ENCODE measurements at regions not wholly inside any gene's neighbourhood (a gene's known extent, or its start where the extent isn't known, plus 50 kb on each side); places are given as distances from the start of the nearest gene placed in this dataset.
A peak's percentile ranks its signal among the peaks of the same experiment; 100 is the strongest.

DNA sequence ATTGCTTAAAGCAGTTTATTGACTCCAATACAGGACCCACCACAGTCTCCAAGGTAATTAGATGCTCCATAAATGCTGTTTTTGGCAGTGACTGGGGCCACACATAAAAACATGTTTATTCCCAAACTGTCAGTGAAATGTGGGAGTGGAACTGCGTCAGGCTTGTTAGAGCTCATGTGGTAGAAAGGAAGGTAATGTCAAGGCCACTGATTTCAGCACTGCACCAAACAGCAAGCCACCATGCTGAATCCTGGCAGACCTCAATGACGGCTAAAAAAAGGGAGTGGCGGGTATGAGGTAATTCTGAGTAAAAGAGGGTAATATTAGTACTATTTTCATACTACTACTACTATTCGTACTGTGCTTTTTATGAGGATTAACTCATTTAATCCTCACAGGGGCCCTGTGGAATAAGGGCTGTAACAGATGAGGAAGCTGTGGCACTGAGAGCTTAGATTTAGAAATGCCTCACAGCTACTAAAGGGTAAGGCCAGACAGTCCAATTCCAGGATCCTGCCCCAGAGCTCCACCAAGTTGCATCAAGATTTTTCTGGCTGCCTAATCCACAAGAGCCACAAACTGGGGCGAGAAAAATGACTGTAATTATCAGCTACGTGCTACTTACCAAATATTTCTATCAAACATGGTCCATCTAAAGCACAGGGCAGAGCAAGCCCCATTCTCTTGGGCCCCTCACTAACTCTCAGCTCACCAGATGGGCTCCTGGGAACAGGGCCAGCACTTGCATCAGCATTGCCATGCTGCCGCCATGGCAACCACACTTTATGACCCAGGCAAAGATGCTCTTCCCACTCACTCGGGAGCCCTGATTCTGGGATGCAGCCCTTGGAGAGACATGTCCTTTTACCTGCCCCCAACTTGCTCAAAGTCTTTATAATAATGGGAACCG lies 83.6 kb upstream of the SPATA12 start:
- FAIRE-seq (no peak), ATAC-seq (peak in 1 of 4 donors; percentile 44)

DNA sequence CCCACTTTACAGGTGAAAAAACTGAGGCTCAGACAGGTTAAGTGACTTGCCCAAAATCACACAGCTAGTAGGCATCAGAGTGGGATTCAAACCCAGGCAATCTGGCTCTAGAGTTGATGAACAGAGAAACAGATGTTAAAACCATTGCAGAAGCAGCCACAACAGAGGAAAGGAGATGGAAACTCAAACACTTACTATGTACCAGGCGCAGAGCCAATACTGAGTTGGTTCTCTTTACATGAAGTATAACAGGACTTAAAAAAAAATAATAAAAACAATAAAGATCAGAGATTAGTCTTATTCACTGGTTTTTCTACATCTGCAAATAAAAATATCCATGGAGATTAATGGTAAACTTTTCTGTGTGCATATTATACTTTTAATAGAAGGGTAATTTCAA lies 84.9 kb upstream of the SPATA12 start:
- H3K27me3 ChIP-seq, result no peaks in the 10 kb centered on the region
- ATAC-seq, result no peak
- H3K4me3 ChIP-seq, result no peak overlapping the region
- no peaks in the 10 kb centered on the region for H3K36me3 ChIP-seq
- 96 to 97% methylated on average over 1 of the region's 1 CpG for WGBS, 2 donors
- intact Hi-C loops (cut with DNase I), result no loop called here
- TF ChIP-seq, protein P1, sequence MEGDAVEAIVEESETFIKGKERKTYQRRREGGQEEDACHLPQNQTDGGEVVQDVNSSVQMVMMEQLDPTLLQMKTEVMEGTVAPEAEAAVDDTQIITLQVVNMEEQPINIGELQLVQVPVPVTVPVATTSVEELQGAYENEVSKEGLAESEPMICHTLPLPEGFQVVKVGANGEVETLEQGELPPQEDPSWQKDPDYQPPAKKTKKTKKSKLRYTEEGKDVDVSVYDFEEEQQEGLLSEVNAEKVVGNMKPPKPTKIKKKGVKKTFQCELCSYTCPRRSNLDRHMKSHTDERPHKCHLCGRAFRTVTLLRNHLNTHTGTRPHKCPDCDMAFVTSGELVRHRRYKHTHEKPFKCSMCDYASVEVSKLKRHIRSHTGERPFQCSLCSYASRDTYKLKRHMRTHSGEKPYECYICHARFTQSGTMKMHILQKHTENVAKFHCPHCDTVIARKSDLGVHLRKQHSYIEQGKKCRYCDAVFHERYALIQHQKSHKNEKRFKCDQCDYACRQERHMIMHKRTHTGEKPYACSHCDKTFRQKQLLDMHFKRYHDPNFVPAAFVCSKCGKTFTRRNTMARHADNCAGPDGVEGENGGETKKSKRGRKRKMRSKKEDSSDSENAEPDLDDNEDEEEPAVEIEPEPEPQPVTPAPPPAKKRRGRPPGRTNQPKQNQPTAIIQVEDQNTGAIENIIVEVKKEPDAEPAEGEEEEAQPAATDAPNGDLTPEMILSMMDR (IDR thresholded peaks at IDR 0.05), result no peak
- no peak for FAIRE-seq
- H3K9me3 ChIP-seq, result no peaks in the 10 kb centered on the region
- H3K27ac ChIP-seq, result no peak overlapping the region
- H3K4me1 ChIP-seq, result no peaks in the 10 kb centered on the region
- no peak for DNase-seq

More for the DNA sequence above, 83.6 kb upstream of the SPATA12 start:
- Histone ChIP-seq H3K4me1 (no peaks in the 10 kb centered on the region), H3K27me3 (no peaks in the 10 kb centered on the region), H3K27ac (no peak overlapping the region), H3K4me3 (no peak overlapping the region), H3K36me3 (no peaks in the 10 kb centered on the region), H3K9me3 (no peaks in the 10 kb centered on the region)
- intact Hi-C loops (cut with DNase I), result no loop called here
- TF ChIP-seq, protein P1 (IDR thresholded peaks at IDR 0.05), result no peak
- DNase-seq, result peak in 1 of 6 donors; percentile 30
- 71 to 79% methylated on average over 9 of the region's 9 CpGs for WGBS, 2 donors

DNA sequence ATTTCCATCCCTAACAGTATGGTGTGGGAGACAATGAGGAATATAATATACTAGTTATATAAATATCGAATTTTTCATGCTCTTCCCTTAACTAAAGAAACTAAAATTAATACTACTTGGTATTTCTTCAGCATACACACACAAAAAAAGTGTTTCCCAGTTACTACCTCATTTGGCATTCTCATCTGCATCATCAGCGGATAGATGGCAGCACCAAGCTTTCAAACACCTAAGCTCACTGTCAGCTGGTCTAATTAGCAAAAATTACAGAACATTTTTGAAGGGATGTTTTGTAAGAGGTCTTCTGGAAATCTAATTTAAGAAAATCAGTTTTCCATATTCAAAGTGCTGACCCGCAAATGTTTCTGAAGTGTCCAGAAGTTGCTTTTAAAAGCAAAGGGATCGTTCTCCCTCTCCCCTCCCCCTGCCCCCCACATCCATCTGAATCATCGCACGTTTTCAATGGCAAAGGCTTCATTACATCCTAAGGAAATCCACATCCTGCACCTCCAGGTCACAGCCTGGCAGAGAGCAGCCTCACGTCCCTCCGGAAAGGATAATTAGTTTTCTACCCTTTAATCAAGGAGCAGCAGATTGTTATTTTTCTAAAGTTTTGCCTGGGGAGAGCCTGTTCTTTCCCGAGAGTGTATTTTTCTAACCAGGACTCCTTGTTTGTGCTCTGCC lies 86.1 kb upstream of the SPATA12 start:
- no peak for FAIRE-seq
- H3K4me3 ChIP-seq, result no peak overlapping the region

DNA sequence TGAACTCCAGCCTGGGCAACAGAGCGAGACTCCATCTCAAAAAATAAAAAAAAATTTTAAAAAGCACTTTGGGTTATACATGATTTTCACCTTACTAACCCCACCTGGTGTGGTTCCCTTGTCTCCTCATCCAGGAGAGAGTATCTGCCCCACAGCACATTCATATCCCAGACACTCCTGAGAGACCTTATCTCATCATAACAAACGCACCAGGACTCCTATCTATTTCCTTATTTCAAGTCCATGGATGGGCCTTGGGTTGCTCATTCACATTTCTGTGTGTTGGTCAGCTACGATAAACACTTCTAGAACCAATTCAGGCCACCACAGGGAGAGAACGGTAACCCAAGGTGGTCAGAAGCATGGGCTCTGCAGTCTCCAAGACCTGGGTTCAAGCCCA lies 88.6 kb upstream of the SPATA12 start:
- intact Hi-C loops (cut with DNase I), result no loop called here
- ATAC-seq (no peak), FAIRE-seq (no peak), DNase-seq (no peak)
- WGBS, 2 donors, result 86 to 90% methylated on average over 4 of the region's 4 CpGs
- no peak overlapping the region for H3K27ac ChIP-seq
- TF ChIP-seq, protein P1 (IDR thresholded peaks at IDR 0.05), result no peak
- no peaks in the 10 kb centered on the region for H3K36me3 ChIP-seq
- H3K9me3 ChIP-seq, result no peaks in the 10 kb centered on the region
- no peaks in the 10 kb centered on the region for H3K27me3 ChIP-seq
- H3K4me3 ChIP-seq, result no peak overlapping the region
- H3K4me1 ChIP-seq, result no peaks in the 10 kb centered on the region

More for the DNA sequence above, 86.1 kb upstream of the SPATA12 start:
- Histone ChIP-seq H3K4me1 (no peaks in the 10 kb centered on the region), H3K9me3 (no peaks in the 10 kb centered on the region), H3K27me3 (no peaks in the 10 kb centered on the region), H3K36me3 (no peaks in the 10 kb centered on the region), H3K27ac (no peak overlapping the region)
- intact Hi-C loops (cut with DNase I), result no loop called here
- WGBS, 2 donors, result 77 to 83% methylated on average over 9 of the region's 9 CpGs
- DNase-seq (no peak), ATAC-seq (no peak)
- TF ChIP-seq, protein P1 (IDR thresholded peaks at IDR 0.05), result no peak
